Right ventricle myocardium inferior (tissue), 1 donor: ENCODE measurements at regions not wholly inside any gene's neighbourhood (a gene's known extent, or its start where the extent isn't known, plus 50 kb on each side); places are given as distances from the start of the nearest gene placed in this dataset.

Source experiments
- ATAC-seq: fragments of 200-7000 bp; cut with Tn5 transposase; one replicate; pipeline ENCODE4 v1.9.1; 2020; ENCODE audit warnings: mild to moderate bottlenecking, moderate library complexity
- DNase-seq: peaks from one replicate; pipeline ENCODE4 v3.0.0; 2021; ENCODE audit errors: missing footprints
- intact Hi-C: fragments of 100-400 bp; cut with DNase I; formaldehyde crosslinking; loops from one replicate; pipeline ENCODE4 v1.11.0; 2022
- donor health status: DM: no; HTN: yes; CAD: no; lungs with severe emphysema.

GRCh38 chr5:135138116-135138850, 104.3 kb upstream of the PITX1 start:
- ATAC-seq (no peak), DNase-seq (no peak)

GRCh38 chr5:135137146-135137915, 103.3 kb upstream of the PITX1 start:
- intact Hi-C loops: no loop called here
- ATAC-seq (no peak), DNase-seq (no peak)

More at GRCh38 chr5:135138116-135138850, 104.3 kb upstream of the PITX1 start:
- intact Hi-C loops: no loop called here

- intact Hi-C loops: no loop called here
- DNase-seq (no peak), ATAC-seq (no peak)
Observed at GRCh38 chr5:135136546-135136945, 102.5 kb upstream of the PITX1 start.

GRCh38 chr5:135135530-135136226, 101.7 kb upstream of the PITX1 start:
- intact Hi-C loops: no loop called here
- DNase-seq (no peak), ATAC-seq (peak; percentile 38)

- ATAC-seq (no peak), DNase-seq (no peak)
- intact Hi-C loops: no loop called here
Observed at GRCh38 chr5:135134691-135135381, 100.8 kb upstream of the PITX1 start.

- no peak for DNase-seq
- intact Hi-C loops: no loop called here
- ATAC-seq: no peak
Observed at GRCh38 chr5:135133698-135134515, 99.9 kb upstream of the PITX1 start.

GRCh38 chr5:135133181-135133580, 99.2 kb upstream of the PITX1 start:
- intact Hi-C loops: no loop called here
- no peak for DNase-seq
- no peak for ATAC-seq

GRCh38 chr5:135131801-135132680, 98.0 kb upstream of the PITX1 start:
- ATAC-seq (no peak), DNase-seq (no peak)
- intact Hi-C loops: no loop called here

GRCh38 chr5:135130261-135131215, 96.5 kb upstream of the PITX1 start:
- ATAC-seq: no peak
- intact Hi-C loops: no loop called here
- no peak for DNase-seq

- no peak for DNase-seq
- intact Hi-C loops: no loop called here
- ATAC-seq: no peak
Observed at GRCh38 chr5:135129307-135129706, 95.3 kb upstream of the PITX1 start.

- intact Hi-C loops: no loop called here
- no peak for ATAC-seq
Observed at GRCh38 chr5:135128361-135128760, 94.3 kb upstream of the PITX1 start.

GRCh38 chr5:135127439-135128240, 93.6 kb upstream of the PITX1 start:
- no peak for DNase-seq
- intact Hi-C loops: no loop called here
- no peak for ATAC-seq

More at GRCh38 chr5:135128361-135128760, 94.3 kb upstream of the PITX1 start:
- no peak for DNase-seq

- DNase-seq (no peak), ATAC-seq (no peak)
- intact Hi-C loops: no loop called here
Observed at GRCh38 chr5:135126688-135127438, 92.8 kb upstream of the PITX1 start.

GRCh38 chr5:135124724-135125123, 90.7 kb upstream of the PITX1 start:
- intact Hi-C loops: no loop called here
- DNase-seq (no peak), ATAC-seq (no peak)

- intact Hi-C loops: no loop called here
- no peak for ATAC-seq
- no peak for DNase-seq
Observed at GRCh38 chr5:135124128-135124527, 90.1 kb upstream of the PITX1 start.
